Germinal center (tissue), 1 donor: ENCODE measurements at regions not wholly inside any gene's neighbourhood (a gene's known extent, or its start where the extent isn't known, plus 50 kb on each side); places are given as distances from the start of the nearest gene placed in this dataset.
"Not testable (repeated sequence)": the region's sequence is repeated elsewhere in the genome, so short reads cannot be mapped to it uniquely, and the experiment has no call there.

Experiments
- DNase-seq: peaks from one replicate; pipeline ENCODE4 v3.0.0; 2012; ENCODE audit warnings: mixed read lengths, low spot score

DNA sequence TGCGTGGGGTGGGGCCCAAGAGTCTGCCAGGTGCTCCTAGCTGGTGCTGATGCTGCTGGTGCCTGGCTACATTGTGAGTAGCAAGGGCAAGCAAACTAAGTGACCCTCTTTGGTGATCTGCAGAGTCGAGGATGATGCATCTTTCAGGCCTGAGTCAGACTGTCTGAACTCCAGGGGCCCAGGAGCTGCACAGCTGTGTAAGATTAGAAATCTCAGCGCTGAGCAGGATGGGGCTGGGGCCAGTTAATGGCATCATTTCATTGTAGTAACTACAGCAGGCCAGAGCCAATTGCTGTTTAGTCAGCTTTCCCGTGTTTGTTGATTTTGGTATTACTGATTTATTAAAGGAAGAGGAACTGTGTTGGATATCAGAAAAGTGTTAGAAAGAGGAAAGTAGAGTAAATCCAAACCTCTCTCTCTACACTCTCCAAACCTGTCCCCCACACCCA lies 365.2 kb downstream of the PAX1 start:
- DNase-seq, result no peak

DNA sequence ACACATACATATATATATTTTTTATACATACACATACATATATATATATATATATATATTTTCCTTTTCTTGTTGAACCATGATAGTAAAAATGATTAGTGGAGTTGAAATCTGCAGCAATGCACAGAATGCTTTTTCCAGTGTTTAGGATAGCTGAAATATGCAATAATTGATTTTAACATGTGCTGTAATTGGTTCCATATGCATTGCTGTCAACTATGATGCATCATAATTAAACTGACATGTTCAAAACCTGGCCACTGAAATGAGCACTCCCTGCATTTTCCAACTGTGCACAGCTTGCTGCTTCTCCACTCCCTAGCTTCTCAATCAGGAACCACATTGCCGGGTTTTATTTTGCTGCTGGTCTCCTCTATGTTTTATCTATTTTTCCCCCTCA lies 358.3 kb downstream of the PAX1 start:
- DNase-seq, result no peak

DNA sequence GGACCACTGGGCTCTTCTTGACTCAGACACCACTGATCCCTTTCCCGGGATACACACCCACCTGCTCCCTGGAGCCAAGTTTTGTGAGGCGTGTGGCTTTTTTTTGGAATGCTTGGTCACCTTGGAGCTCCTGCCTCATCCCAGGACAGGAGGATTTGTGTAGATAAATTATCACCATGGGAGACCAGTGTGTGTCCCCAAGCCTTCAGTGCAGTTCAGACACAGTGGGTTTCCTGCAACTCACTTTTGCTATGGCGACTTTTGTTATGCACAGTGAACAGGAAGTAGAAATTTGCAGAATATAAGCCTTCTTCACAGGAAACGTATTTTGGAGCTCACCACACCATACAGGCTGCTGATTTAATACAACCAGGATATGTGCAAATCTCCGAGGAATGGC lies 357.4 kb downstream of the PAX1 start:
- DNase-seq, result no peak

DNA sequence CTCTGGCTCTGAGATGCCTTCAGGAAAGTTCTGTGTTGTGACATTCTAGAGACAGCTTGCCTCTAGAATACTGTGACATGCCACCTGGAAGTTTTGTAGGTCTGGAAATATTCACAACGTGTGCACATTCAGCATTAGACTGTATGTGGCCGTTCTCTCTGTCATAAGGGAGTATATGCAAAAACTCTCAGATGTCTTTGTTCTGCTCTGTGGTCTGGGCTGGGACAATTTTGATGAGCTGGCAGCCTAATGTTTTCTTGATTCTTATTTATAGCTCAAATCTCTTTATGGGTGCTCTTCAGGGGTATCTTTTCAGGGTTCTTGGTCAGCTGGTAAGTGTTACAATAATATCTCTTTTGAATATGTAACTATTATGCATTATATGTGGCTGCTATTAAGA lies 355.1 kb downstream of the PAX1 start:
- no peak for DNase-seq

DNA sequence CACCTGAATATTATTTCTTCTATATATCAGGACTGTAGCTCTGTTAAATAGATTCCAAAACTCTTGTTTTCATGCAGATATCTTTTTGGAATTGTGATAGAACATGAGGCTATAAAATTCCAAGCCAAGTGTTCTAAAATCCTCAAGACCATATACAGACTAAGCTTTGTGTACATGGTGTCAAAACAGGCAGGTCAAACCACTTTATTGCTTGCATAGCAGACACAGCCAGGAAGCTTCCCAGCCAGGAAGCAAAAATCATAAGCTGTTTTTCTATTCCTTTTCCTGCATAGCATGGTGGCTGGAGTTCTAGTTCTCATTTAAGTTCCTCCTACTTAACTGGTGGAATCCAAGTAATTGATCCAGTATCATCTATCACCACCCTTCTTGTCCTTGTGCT lies 353.3 kb downstream of the PAX1 start:
- no peak for DNase-seq

DNA sequence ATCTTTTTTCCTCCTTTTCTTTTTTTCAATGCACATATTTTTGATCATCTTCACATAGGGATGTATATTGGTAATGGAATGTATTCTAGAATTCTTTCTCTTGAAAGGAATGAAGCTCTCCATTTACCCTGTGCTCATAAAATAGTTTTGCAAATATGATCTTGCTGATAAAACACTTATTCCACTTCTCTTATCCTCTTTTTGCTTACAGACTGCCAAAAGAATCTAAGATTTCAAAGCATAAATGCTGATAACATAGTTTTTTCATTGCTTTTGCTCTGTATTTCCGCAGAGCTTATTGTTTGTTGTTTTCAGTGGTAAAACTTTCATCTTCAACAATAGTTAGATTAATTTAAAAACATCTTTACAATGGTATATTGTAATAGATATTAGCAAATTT lies 350.5 kb downstream of the PAX1 start:
- DNase-seq, result no peak

DNA sequence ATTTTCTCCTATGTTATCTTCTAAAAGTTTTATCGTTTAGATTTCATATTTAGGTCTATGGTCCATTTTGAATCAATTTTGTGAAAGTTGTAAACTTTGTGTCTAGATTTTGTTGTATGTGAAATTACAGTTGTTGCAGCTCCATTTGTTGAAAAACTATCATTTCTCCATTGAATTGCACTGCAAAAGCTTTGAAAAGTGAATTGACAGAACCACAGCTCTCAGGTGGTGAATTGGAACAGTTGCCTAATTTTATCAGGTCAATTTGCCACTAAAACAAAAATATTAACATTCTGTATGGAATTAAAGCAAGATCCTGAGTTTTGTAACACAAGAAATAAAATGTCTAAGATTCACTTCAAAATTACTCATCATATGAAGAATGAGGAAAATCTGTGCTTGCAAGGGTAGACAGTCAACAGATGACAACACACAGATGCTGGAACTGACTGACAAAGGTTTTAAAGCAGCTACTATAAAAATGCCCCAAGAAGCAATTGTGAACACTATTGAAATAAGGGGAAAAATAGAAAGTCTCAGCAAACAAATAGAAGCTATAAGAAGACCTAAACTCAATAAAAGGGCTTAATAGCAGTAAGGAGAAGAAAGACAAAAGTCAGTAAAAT lies 346.7 kb downstream of the PAX1 start:
- DNase-seq, result no peak

DNA sequence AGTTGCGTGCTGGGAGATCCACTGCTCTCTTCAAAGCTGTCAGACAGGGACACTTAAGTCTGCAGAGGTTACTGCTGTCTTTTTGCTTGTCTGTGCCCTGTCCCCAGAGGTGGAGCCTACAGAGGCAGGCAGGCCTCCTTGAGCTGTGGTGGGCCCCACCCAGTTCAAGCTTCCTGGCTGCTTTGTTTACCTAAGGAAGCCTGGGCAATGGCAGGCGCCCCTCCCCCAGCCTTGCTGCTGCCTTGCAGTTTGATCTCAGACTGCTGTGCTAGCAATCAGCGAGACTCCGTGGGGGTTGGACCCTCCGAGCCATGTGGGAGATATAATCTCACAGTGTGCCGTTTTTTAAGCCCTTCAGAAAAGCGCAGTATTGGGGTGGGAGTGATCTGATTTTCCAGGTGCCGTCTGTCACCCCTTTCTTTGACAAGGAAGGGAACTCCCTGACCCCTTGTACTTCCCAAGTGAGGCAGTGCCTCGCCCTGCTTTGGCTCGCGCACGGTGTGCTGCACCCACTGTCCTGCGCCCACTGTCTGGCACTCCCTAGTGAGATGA lies 340.6 kb downstream of the PAX1 start:
- DNase-seq, result not testable (repeated sequence)

DNA sequence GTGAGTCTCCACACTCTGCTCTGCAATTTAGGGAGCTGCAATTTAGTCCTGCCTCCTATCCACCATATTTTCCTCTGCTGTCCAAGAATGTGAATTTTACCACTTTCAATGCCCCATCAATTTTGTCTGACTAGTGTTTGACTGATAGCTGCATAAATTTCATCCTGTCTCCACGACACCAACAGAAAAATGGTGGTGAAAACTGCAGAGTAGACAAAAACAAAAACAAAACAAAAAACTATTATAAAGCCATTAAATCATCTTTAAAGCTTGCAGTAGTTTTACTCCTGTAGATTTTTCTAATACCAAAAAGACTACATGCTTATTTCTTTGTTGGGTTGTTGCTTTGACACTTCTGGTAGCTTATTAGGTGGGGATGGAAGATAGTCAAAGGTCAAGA lies 322.0 kb downstream of the PAX1 start:
- DNase-seq, result no peak

DNA sequence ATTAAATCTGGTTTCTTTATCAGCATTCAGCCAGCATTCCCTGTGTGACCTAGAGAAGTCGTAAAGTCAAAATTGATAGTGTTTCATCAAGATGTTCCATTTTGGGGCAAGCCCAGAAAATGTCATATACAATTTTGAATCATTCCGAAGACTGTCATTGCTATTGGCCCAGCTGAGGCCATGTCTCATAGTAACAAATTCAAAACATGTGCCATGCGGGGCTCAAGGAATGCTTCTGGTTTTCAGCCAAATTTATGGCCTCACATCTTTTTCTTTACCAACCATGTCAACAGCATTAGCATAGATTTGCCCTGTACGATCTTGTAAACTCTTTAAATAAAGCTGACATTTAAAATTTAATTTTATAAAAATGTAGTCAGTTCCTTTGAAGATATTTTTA lies 314.7 kb downstream of the PAX1 start:
- no peak for DNase-seq

DNA sequence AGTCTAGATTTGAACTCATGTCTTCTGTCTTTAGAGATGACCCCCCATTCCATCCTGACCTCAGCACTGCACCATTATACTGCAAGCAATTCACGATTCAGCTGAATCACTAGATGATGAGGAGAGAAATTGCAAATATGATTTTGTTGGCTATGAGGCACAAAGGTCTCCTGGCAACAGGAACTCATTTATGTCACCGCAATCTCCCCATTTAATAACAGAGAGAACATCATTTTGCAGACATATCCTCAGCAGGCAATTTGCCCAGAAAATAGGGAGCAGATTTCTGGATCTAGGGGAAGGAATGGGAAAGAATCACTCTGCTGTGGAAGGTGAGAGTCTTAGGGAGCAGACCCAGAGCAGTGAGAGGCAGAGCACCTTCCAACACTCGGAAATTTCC lies 303.0 kb downstream of the PAX1 start:
- no peak for DNase-seq

DNA sequence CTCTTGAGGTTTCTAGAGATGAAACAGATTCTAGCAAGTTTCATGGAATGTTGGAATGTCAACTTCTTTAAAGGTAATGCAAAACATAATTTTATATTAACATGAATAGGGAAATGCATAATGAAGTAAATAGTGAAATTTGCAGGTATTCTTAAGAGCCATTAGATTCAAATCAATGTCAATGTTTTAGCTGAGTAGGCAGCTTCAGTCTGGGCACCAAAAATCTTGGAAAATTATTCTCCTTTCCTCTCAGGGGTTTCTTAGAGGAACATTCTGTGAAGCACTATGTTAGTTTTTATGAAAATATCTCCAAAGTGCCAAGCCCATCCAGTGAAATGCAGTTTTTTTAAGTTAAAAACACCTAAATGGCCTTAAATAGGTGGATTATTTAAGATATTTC lies 300.8 kb downstream of the PAX1 start:
- no peak for DNase-seq

DNA sequence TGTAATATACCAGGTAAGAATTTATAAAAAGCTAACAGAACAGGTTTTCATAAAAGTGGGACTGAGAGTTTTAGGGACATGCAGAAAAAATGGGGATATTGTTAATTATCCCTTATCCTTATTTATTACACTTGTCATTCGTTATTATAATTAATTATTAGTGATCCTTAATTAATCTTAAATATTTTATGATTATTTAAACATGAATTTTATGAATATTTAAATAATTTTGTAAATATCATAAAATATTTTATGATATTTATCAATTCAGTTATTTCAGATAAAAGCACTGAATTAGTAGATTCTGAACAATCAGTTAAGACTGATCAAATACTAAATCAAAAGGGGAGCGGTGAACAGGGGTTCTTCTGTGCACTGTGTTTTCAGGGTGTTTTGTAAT lies 300.1 kb downstream of the PAX1 start:
- DNase-seq, result no peak

DNA sequence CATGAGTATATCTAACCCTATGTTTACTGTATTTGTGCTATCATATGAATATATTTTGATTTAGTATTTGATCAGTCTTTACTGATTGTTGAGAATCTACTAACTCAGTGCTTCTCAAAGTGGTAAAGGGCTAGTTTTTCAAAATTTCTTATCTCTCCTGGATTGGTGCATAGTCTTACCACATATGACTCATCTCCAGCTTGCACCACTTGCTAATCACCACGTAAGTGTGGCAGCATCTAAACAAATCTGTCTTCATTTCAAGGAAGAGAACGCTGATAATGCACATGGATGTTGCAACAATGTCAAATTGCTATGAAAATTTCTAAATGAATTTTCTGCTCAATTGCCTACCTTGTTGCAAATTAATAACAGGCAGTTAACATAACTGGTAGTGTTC lies 299.5 kb downstream of the PAX1 start:
- no peak for DNase-seq

DNA sequence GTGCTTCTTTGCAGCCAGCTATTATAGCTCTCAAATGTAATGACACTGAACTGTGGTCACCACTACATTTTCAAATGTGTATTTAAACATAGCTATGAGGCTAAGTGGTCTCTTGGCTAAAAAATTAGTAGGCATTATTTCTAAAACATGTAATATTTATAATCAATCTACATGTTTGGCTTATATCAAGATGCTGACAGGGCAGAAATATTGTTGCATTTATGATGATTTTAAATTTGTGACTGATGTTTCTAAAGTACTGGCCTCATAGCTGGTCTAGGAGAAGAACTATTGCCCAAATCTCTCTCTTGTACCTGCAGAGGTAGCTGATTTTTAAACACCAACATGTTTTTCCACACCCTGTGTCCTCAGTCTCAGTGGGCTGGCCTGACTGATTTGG lies 298.2 kb downstream of the PAX1 start:
- no peak for DNase-seq

DNA sequence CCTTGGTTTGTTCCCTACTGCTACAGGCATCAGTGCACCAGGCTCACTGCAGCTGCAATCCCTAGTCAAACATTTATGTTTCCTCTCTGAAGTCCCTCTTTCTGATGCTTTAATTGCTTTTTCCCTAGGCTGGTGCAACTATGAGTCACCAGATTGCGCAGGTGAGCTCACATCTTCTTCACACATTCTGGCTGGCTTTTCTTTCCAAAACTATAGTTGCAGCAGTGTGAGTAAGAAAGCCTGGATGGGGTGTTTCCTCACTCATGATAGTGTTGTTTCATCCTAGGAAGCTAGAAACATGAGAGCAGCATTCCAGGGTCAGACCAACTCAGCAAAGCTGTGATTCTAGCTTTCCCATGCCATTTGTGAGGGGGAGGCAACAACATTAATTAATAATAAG lies 296.4 kb downstream of the PAX1 start:
- no peak for DNase-seq

DNA sequence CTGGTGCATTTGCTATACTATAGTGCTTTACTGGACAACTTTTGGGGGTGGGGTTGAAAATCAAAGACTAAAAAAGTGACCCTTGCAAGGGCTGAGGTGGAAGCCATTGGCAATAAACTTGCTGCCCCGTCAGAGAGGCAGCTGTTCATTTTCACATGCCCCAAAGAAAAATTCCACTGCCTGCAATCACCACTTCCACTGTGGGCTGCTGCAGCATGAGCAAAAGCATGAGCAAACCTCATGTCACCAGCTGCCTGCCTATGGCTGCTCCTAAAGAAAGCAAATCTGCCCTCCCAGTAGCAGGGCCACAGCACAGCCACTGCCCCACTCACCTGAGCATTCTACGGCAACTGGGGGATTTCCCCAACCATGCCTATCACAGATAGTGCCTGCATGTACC lies 290.0 kb downstream of the PAX1 start:
- no peak for DNase-seq

DNA sequence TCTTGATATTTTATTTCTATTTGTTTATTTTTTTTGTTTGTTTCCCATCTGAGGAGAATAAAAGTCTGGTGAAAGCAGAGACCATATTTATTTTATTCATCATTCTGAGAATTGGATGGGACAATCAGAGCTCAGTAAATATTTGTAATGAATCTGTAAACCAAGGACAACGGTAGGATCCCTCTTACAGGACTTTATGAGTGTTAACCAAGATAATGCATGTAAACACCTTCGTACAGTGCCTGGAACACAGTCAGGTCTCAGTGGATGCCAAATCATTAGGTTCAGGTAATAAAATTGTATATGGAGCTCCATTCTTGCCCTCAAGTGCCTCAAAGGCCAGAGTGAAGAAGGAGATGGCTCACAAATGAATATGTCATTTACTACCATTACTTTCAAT lies 288.7 kb downstream of the PAX1 start:
- DNase-seq, result no peak

DNA sequence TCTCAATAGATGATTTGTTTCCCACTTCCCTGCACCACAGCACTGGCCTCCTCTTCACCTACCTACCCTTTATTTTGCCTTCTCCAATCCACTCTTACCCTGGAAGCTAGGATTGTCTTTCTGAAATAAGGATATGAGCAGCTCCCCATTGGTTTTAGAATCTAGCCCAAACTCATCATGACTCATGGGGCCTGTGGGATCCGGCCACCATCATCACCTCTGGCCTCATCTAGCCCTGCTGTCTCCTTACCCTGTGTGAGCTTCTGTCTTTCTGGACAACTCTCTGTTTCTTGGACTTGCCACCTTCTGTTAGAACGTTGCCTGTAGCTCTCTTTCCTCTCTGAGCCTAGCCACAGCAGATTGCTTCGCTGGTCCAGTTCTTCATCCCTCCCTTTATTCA lies 277.1 kb downstream of the PAX1 start:
- DNase-seq, result no peak

DNA sequence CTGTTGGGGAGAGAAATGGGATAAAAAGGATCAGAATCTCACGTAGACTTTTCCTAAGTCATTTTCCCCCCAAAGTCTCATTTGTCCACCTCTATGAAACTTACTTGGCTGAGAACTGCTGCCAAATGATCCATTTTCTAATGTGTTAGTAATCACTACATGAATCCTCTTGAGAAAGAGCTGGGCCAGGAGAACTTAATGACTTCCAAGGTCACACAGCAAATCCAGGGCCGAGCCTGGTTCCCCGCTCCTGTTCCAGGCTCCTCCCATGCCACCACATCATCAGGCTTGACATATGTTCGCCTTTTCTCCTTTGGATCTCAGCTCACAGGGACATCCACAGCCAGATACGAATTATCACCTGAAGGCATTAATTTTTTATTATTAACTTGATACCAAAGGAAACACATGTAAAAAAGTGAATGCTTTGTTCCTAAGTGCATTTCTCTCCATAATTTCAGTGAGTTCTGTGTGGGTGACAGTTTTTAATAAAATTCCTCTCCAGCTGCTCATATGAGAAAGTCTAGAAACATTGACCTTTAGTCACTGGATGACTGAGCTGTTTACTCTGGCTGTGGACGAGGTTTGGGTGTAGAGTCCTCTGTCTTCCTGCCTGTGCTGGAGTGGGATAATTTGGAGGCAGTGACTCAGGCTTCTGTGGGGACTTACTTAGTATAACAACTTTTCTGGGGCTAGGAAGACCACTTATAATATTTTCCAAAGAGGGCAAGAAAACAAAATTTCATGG lies 276.3 kb downstream of the PAX1 start:
- no peak for DNase-seq

DNA sequence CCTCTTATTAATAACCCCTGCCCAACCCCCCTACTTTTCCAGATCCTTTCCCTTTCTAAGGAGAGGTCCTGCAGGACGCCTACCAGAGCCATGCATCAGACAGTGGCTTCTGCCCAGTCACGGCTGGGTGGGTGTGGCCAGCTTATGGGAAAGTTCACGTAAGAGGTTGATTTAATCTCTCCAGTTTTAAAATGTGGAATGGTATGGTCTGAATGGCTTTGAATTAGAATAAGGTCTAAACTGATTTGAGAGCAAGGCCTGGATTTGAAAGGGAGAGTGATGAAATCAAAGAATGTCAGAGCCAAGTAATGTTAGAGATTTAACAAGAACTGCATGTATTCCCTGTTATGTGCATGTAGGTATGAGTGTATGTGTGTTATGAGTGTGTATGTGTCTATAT lies 275.7 kb downstream of the PAX1 start:
- no peak for DNase-seq

DNA sequence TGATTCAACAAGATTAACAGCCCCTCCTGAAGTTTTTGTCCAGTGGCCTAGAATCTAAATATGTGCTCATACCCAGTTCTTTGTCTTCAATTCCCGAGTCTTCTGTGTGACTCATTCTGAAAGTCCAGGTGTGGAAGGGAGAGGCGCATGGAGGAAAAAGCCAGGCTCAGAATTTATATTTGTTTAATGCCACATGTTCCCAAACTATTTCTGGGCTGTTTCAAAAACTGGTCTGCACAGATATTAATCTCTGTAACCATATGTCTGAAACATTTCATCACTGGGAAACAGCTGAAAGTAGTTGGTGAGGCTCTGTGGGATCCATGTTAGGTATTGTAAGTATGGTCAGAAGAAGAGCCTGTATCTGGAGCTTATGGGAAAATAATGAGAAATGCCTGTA lies 266.0 kb downstream of the PAX1 start:
- DNase-seq, result no peak

DNA sequence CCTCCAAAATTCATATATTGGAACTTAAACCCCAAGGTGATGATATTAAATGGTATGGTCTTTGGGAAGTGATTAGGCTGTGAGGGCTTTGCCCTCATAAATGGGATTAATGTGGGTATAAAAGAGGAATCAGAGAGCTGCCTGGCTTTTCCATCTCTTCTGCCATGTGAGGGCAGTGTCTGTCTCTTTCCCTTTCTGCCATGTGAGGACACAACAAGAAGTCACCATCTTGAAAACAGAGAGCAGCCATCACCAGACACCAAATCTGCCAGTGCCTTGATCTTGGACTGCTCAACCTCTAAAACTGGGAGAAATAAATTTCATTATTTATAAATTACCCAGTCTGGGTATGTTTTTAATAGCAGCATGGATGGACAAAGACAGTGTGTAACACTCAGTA lies 263.0 kb downstream of the PAX1 start:
- no peak for DNase-seq

DNA sequence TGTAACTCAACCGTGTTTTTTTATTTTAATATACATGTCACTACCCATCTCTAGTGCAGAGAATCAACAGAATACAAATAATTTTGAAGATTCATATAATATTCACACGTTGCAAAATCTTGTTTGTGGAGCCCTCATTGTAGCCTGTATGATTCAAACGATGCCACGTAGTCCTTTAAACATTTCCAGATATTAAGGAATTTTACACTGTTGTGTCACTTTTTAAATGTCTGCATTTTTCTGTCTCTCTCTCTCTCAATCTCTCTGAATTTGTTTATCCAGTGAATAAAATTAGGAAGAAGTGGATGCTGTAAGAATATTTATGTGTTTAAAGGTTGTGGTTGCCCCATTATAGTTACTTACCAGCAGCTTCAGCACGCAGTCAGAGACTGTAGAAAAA lies 262.0 kb downstream of the PAX1 start:
- DNase-seq, result no peak
